Epithelial cell of esophagus (primary cell): ENCODE measurements at regions not wholly inside any gene's neighbourhood (a gene's known extent, or its start where the extent isn't known, plus 50 kb on each side); places are given as distances from the start of the nearest gene placed in this dataset.

Source experiments
- DNase-seq: peaks from one replicate; pipeline ENCODE4 v3.0.0; 2010; ENCODE audit warnings: low read depth
- H3K4me3 ChIP-seq: 2 replicates; pipeline ENCODE4 v1.5.1; 2011; ENCODE audit warnings: mild to moderate bottlenecking, low read length, control low read depth
- TF ChIP-seq, protein P1 (sequence below): IDR thresholded peaks from 2 replicates; pipeline ENCODE4 v1.5.1; 2011; ENCODE audit warnings: low read depth, mild to moderate bottlenecking, low read length, control low read depth, inconsistent platforms; ENCODE audit not compliant: insufficient read depth; ENCODE audit errors: missing control alignments

- H3K4me3 ChIP-seq = no peak overlapping the region
- no peak for DNase-seq
- TF ChIP-seq, protein P1, sequence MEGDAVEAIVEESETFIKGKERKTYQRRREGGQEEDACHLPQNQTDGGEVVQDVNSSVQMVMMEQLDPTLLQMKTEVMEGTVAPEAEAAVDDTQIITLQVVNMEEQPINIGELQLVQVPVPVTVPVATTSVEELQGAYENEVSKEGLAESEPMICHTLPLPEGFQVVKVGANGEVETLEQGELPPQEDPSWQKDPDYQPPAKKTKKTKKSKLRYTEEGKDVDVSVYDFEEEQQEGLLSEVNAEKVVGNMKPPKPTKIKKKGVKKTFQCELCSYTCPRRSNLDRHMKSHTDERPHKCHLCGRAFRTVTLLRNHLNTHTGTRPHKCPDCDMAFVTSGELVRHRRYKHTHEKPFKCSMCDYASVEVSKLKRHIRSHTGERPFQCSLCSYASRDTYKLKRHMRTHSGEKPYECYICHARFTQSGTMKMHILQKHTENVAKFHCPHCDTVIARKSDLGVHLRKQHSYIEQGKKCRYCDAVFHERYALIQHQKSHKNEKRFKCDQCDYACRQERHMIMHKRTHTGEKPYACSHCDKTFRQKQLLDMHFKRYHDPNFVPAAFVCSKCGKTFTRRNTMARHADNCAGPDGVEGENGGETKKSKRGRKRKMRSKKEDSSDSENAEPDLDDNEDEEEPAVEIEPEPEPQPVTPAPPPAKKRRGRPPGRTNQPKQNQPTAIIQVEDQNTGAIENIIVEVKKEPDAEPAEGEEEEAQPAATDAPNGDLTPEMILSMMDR = no peak
These were observed 736.8 kb upstream of the ID2 start for GRCh38 chr2:7945026-7945425.

DNA sequence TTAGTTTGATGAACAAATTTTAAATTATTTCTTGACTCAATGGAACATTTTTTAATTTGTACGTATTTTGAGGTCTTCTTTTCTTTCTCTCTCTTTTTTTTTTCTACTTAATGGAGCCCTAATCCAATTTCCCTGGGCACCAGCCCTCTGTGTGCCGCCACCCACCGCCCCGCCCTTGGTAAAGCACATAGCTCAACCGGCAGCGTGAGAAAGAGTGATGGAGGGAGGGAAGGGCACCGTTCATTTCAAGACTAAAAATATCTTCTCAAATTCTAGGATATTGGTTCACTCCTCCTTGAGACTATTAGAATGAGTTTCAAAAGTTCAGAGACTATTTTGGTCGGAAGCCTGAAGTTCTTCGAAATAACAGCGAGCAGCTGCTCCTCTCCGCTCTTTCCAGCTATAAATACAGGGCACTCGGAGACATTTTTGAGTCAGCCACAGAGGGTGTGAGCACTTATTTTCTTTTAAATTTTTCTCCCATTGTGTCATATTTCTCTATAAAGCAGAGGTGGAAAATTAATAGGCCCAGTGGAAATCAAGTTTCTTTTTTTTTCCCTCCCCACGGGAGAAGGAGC lies 731.7 kb upstream of the ID2 start:
- H3K4me3 ChIP-seq = no peak overlapping the region
- TF ChIP-seq, protein P1 = no peak
- no peak for DNase-seq

- H3K4me3 ChIP-seq = no peak overlapping the region
- TF ChIP-seq, protein P1 = no peak
These were observed 730.9 kb upstream of the ID2 start for GRCh38 chr2:7951001-7951400.

GRCh38 chr2:7951490-7951889 lies 730.4 kb upstream of the ID2 start:
- DNase-seq = no peak
- no peak overlapping the region for H3K4me3 ChIP-seq
- TF ChIP-seq, protein P1 = no peak

More at GRCh38 chr2:7951001-7951400, 730.9 kb upstream of the ID2 start:
- DNase-seq = no peak

GRCh38 chr2:7952046-7952745 lies 729.7 kb upstream of the ID2 start:
- DNase-seq = no peak
- TF ChIP-seq, protein P1 = no peak
- no peak overlapping the region for H3K4me3 ChIP-seq

DNA sequence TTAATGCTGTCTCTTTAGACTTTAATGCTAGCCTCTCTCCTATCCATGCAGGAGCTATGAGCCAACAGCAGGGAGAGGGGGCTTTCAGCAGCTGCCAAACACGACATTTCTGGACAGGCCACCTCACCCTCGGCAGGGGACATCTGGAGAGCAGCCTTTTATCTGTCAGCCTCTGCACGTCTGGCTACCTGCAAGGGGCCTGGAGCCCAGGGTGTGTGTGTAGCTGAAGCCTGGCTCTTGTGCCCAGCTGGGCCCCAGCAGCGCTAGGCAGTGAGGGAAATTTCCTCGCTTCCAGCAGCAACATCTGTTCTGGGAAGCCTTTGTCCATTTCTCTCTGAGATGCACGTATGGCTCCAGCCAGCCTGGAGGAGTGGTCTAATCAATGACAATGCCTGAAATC lies 728.7 kb upstream of the ID2 start:
- no peak overlapping the region for H3K4me3 ChIP-seq
- no peak for DNase-seq

GRCh38 chr2:7954234-7954633 lies 727.6 kb upstream of the ID2 start:
- H3K4me3 ChIP-seq = no peak overlapping the region
- TF ChIP-seq, protein P1 = no peak
- no peak for DNase-seq

More for the DNA sequence above, 728.7 kb upstream of the ID2 start:
- TF ChIP-seq, protein P1 = no peak
